ENCODE measurements at regions not wholly inside any gene's neighbourhood (a gene's known extent, or its start where the extent isn't known, plus 50 kb on each side); places are given as distances from the start of the nearest gene placed in this dataset.
"Not testable (repeated sequence)": the region's sequence is repeated elsewhere in the genome, so short reads cannot be mapped to it uniquely, and the experiment has no call there.

GRCh38 chr15:39018966-39019365 is 454.4 kb upstream of the RASGRP1 start:
- 25 to 86% (median 43%) methylated on average over 1 to 4 of the region's 4 CpGs for WGBS, 10 experiments
- Histone ChIP-seq H3K4me1 (replicated peaks in 1 of 2) (no peaks in the 10 kb centered on the region), H3K4me3 (no peak overlapping the region), H3K27ac (no peak overlapping the region)
- in situ Hi-C loops (cut with MboI; ENCODE audit: low pct_unique_long_range_greater_than_20kb in 2 of 9, low sequenced_read_pairs in 9 of 9, unreplicated experiment in 9 of 9), result no loop called here
- no peak for ATAC-seq (replicated peaks in 6 of 8)

DNA sequence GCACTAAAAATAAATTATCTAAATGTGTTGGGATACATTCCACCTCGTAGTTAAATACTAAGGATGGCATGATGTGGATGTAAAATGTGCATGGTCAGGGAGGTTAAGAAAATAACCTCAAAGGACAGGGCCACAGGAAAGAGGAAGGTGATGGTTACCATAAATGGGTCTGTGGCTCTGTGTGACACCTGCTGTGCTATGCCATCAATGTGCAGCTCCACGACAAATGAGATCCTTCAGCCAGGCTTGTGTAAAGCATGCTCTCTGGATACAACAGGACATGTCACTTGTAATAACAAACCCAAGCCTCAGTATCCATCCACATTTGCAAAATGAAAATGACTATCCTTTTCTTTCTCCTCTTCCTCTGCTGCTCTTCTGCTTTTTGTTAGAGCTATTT is 456.7 kb upstream of the RASGRP1 start:
- no peak for ATAC-seq (replicated peaks in 6 of 8)
- in situ Hi-C loops (cut with MboI; ENCODE audit: low pct_unique_long_range_greater_than_20kb in 2 of 9, low sequenced_read_pairs in 9 of 9, unreplicated experiment in 9 of 9), result no loop called here
- 7 to 72% (median 54%) methylated on average over 1 to 2 of the region's 2 CpGs; no CpG with 5 or more reads in 3 of the 10 experiments for WGBS, 10 experiments
- H3K4me1 ChIP-seq (replicated peaks in 1 of 2), result no peaks in the 10 kb centered on the region
- H3K4me3 ChIP-seq, result no peak overlapping the region
- no peak overlapping the region for H3K27ac ChIP-seq

GRCh38 chr15:39022532-39023305 is 458.1 kb upstream of the RASGRP1 start:
- Histone ChIP-seq H3K4me1 (replicated peaks in 1 of 2) (no peaks in the 10 kb centered on the region), H3K27ac (no peak overlapping the region), H3K4me3 (no peak overlapping the region)
- no peak for ATAC-seq (replicated peaks in 6 of 8)
- in situ Hi-C loops (cut with MboI; ENCODE audit: low pct_unique_long_range_greater_than_20kb in 2 of 9, low sequenced_read_pairs in 9 of 9, unreplicated experiment in 9 of 9), result no loop called here
- 0 to 100% (median 81%) methylated on average over 1 to 4 of the region's 4 CpGs; no CpG with 5 or more reads in 1 of the 10 experiments for WGBS, 10 experiments

DNA sequence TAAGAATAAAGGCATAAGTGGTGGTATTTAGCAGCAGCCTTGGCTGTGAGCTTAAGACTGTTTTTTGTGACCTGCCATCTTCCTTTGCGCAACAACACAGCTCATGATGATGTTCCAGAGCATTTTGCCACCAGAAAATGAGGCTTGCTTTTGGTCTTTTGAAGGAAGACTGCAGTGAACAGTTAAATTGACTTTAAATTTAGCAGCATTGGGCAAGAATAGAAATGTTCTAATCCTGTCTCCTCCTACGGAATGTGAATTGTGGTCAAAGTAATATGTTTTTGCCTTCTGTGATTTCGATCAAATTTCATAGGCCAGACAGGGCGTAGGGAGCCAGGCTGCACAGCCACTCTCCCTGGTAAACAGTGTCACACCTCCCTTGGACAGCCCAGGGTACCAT is 460.7 kb upstream of the RASGRP1 start:
- H3K27ac ChIP-seq, result no peak overlapping the region
- ATAC-seq (replicated peaks in 6 of 8), result no peak
- H3K4me1 ChIP-seq (replicated peaks in 1 of 2), result peaks cover 0 to 5% of the 10 kb centered on the region in 2 donors
- in situ Hi-C loops (cut with MboI; ENCODE audit: low pct_unique_long_range_greater_than_20kb in 2 of 9, low sequenced_read_pairs in 9 of 9, unreplicated experiment in 9 of 9), result no loop called here
- H3K4me3 ChIP-seq, result no peak overlapping the region
- 27 to 96% (median 87%) methylated on average over 2 to 4 of the region's 4 CpGs; no CpG with 5 or more reads in 3 of the 10 experiments for WGBS, 10 experiments

DNA sequence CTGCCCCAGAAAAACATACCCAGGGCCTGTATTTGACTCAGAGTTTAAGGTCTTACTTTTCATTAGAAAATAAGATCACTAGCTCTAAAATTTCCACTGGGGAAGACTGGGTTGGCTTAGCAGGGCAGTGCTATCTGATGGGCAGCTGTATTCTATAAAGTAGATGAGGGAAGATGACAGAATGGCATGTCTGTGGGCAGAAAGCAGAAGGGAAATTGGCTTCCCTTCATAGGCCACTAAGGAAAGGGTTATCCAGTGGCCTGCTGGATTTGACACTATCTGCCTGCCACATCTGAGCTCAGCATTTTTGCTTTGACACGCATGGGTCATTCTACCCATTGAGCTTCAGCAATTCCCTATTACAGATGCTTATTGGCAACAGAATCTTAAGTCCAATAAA is 461.3 kb upstream of the RASGRP1 start:
- ATAC-seq (replicated peaks in 6 of 8), result no peak
- H3K4me3 ChIP-seq, result no peak overlapping the region
- in situ Hi-C loops (cut with MboI; ENCODE audit: low pct_unique_long_range_greater_than_20kb in 2 of 9, low sequenced_read_pairs in 9 of 9, unreplicated experiment in 9 of 9), result no loop called here
- no peak overlapping the region for H3K27ac ChIP-seq
- WGBS, 10 experiments, result 80 to 100% (median 92%) methylated on average over 1 of the region's 1 CpG; no CpG with 5 or more reads in 6 of the 10 experiments
- H3K4me1 ChIP-seq (replicated peaks in 1 of 2), result peaks cover 0 to 5% of the 10 kb centered on the region in 2 donors

GRCh38 chr15:39028069-39028468 is 463.5 kb upstream of the RASGRP1 start:
- WGBS, 10 experiments, result 0 to 100% (median 61%) methylated on average over 1 to 3 of the region's 3 CpGs; no CpG with 5 or more reads in 2 of the 10 experiments

GRCh38 chr15:39029741-39030140 is 465.1 kb upstream of the RASGRP1 start:
- Histone ChIP-seq H3K27ac (no peak overlapping the region), H3K4me1 (replicated peaks in 1 of 2) (peaks cover 0 to 5% of the 10 kb centered on the region in 2 donors), H3K4me3 (no peak overlapping the region)
- no peak for ATAC-seq (replicated peaks in 6 of 8)
- WGBS, 10 experiments, result 38 to 90% (median 63%) methylated on average over 1 of the region's 1 CpG; no CpG with 5 or more reads in 3 of the 10 experiments
- in situ Hi-C loops (cut with MboI; ENCODE audit: low pct_unique_long_range_greater_than_20kb in 2 of 9, low sequenced_read_pairs in 9 of 9, unreplicated experiment in 9 of 9), result no loop called here

More at GRCh38 chr15:39028069-39028468, 463.5 kb upstream of the RASGRP1 start:
- no peak overlapping the region for H3K27ac ChIP-seq
- no peak for ATAC-seq (replicated peaks in 6 of 8)
- H3K4me1 ChIP-seq (replicated peaks in 1 of 2), result peaks cover 0 to 5% of the 10 kb centered on the region in 2 donors
- no peak overlapping the region for H3K4me3 ChIP-seq
- in situ Hi-C loops (cut with MboI; ENCODE audit: low pct_unique_long_range_greater_than_20kb in 2 of 9, low sequenced_read_pairs in 9 of 9, unreplicated experiment in 9 of 9), result no loop called here

GRCh38 chr15:39030291-39031070 is 465.9 kb upstream of the RASGRP1 start:
- in situ Hi-C loops (cut with MboI; ENCODE audit: low pct_unique_long_range_greater_than_20kb in 2 of 9, low sequenced_read_pairs in 9 of 9, unreplicated experiment in 9 of 9), result no loop called here
- no peak for ATAC-seq (replicated peaks in 6 of 8)
- Histone ChIP-seq H3K27ac (no peak overlapping the region), H3K4me3 (no peak overlapping the region), H3K4me1 (replicated peaks in 1 of 2) (peaks cover 0 to 5% of the 10 kb centered on the region in 2 donors)
- WGBS, 10 experiments, result 19 to 94% (median 66%) methylated on average over 2 to 6 of the region's 6 CpGs; no CpG with 5 or more reads in 1 of the 10 experiments

GRCh38 chr15:39031596-39031995 is 467.0 kb upstream of the RASGRP1 start:
- peak in 1 of 8 experiments; percentile 8 for ATAC-seq (replicated peaks in 6 of 8)

DNA sequence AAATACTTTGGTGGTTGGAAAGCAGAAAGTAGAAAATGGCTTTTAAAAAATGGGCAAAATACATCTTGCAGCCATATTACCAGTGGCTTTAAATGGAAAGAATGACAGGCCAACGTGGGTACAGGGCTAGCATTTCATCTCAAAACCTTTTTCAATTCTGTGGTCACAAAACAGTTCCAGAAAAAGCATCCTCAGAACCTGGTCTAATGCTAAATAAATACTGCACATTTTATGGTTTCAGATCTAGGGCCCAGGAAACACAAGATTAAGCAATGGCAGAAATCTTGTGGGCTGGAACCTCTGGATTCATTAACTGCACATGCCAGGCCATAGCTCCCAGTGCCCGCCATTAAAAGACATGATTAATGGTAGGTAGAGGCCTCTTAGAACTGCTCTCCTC is 470.2 kb upstream of the RASGRP1 start:
- ATAC-seq (replicated peaks in 6 of 8), result no peak

More at GRCh38 chr15:39031596-39031995, 467.0 kb upstream of the RASGRP1 start:
- H3K27ac ChIP-seq, result no peak overlapping the region
- in situ Hi-C loops (cut with MboI; ENCODE audit: low pct_unique_long_range_greater_than_20kb in 2 of 9, low sequenced_read_pairs in 9 of 9, unreplicated experiment in 9 of 9), result no loop called here
- H3K4me1 ChIP-seq (replicated peaks in 1 of 2), result peaks cover 0 to 5% of the 10 kb centered on the region in 2 donors
- H3K4me3 ChIP-seq, result no peak overlapping the region
- WGBS, 10 experiments, result 0 to 100% (median 80%) methylated on average over 1 to 2 of the region's 4 CpGs; no CpG with 5 or more reads in 7 of the 10 experiments

DNA sequence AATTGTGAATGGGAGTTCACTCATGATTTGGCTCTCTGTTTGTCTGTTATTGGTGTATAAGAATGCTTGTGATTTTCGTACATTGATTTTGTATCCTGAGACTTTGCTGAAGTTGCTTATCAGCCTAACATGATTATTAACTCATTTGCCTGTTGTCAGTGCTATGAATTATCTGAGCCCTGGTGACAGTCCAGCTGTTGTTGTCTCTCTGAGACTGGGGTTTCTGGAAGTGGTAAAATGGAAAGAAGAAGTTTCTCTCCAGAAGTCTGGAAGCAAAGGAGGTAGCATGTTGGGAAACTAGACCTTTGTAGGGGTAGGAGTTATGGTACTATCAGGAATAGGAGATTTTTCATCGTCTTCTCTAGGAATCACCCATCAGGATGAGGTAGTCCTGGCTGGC is 473.0 kb upstream of the RASGRP1 start:
- H3K4me3 ChIP-seq; H3K27ac ChIP-seq; ATAC-seq (replicated peaks in 6 of 8); in situ Hi-C loops (cut with MboI; ENCODE audit: low pct_unique_long_range_greater_than_20kb in 2 of 9, low sequenced_read_pairs in 9 of 9, unreplicated experiment in 9 of 9); H3K4me1 ChIP-seq (replicated peaks in 1 of 2): not testable (repeated sequence)
- WGBS, 10 experiments, result 29 to 80% (median 40%) methylated on average over 1 of the region's 2 CpGs; no CpG with 5 or more reads in 7 of the 10 experiments

More for the DNA sequence above, 470.2 kb upstream of the RASGRP1 start:
- Histone ChIP-seq H3K4me3 (no peak overlapping the region), H3K4me1 (replicated peaks in 1 of 2) (peaks cover 0 to 5% of the 10 kb centered on the region in 2 donors), H3K27ac (no peak overlapping the region)
- in situ Hi-C loops (cut with MboI; ENCODE audit: low pct_unique_long_range_greater_than_20kb in 2 of 9, low sequenced_read_pairs in 9 of 9, unreplicated experiment in 9 of 9), result no loop called here
- 0 to 93% (median 49%) methylated on average over 1 to 2 of the region's 2 CpGs; no CpG with 5 or more reads in 2 of the 10 experiments for WGBS, 10 experiments

DNA sequence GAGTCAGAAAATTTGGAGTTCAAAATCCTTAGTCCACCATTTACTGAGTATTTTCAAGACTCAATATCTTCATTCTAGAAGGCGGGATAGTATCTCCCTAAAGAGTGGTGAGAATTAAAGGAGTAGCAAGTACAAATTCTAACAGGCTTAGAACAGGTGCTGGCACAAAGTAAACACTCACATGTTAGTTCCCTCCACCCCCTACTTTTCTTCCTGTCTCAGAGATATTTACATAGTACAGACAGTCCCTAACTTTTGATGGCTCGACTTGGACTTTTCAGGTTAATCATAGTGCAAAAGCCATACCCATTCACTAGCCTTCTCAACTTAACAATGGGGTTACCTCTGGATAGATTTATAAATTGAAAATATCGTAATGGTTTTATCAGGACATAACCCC is 476.2 kb upstream of the RASGRP1 start:
- Histone ChIP-seq H3K27ac (no peak overlapping the region), H3K4me1 (replicated peaks in 1 of 2) (no peaks in the 10 kb centered on the region), H3K4me3 (no peak overlapping the region)
- no peak for ATAC-seq (replicated peaks in 6 of 8)
- in situ Hi-C loops (cut with MboI; ENCODE audit: low pct_unique_long_range_greater_than_20kb in 2 of 9, low sequenced_read_pairs in 9 of 9, unreplicated experiment in 9 of 9), result no loop called here
- 55 to 100% (median 80%) methylated on average over 1 to 3 of the region's 3 CpGs; no CpG with 5 or more reads in 1 of the 10 experiments for WGBS, 10 experiments

GRCh38 chr15:39041979-39042495 is 477.4 kb upstream of the RASGRP1 start:
- 33 to 100% (median 71%) methylated on average over 1 to 4 of the region's 4 CpGs; no CpG with 5 or more reads in 1 of the 10 experiments for WGBS, 10 experiments
- no peak overlapping the region for H3K27ac ChIP-seq
- H3K4me1 ChIP-seq (replicated peaks in 1 of 2), result no peaks in the 10 kb centered on the region
- no peak overlapping the region for H3K4me3 ChIP-seq
- in situ Hi-C loops (cut with MboI; ENCODE audit: low pct_unique_long_range_greater_than_20kb in 2 of 9, low sequenced_read_pairs in 9 of 9, unreplicated experiment in 9 of 9), result no loop called here
- ATAC-seq (replicated peaks in 6 of 8), result no peak
